Thyroid gland (tissue), 4 donors: ENCODE measurements at regions not wholly inside any gene's neighbourhood (a gene's known extent, or its start where the extent isn't known, plus 50 kb on each side); places are given as distances from the start of the nearest gene placed in this dataset.

ENCODE experiments used
- POLR2A ChIP-seq, 2 donors: fragments of 450-650 bp; IDR thresholded peaks; one replicate each; pipeline ENCODE4 v1.6.1; 2017; ENCODE audit warnings: antibody characterized with exemption in 2 of 2, mild to moderate bottlenecking in 2 of 2, moderate library complexity in 1 of 2
- TF ChIP-seq, protein P1 (sequence below), 6 experiments: fragments of 200-600 bp in 3 of 6; fragments of 450-650 bp in 3 of 6; sonication (generic) in 3 of 6; IDR thresholded peaks; one replicate each; pipeline ENCODE4 v1.5.1; 2016 to 2019; ENCODE audit warnings: antibody characterized with exemption in 6 of 6, mild to moderate bottlenecking in 2 of 6, inconsistent platforms in 1 of 6, moderate library complexity in 1 of 6

GRCh38 chr13:73248711-73249580 lies 190.1 kb downstream of the KLF5 start:
- TF ChIP-seq, protein P1, sequence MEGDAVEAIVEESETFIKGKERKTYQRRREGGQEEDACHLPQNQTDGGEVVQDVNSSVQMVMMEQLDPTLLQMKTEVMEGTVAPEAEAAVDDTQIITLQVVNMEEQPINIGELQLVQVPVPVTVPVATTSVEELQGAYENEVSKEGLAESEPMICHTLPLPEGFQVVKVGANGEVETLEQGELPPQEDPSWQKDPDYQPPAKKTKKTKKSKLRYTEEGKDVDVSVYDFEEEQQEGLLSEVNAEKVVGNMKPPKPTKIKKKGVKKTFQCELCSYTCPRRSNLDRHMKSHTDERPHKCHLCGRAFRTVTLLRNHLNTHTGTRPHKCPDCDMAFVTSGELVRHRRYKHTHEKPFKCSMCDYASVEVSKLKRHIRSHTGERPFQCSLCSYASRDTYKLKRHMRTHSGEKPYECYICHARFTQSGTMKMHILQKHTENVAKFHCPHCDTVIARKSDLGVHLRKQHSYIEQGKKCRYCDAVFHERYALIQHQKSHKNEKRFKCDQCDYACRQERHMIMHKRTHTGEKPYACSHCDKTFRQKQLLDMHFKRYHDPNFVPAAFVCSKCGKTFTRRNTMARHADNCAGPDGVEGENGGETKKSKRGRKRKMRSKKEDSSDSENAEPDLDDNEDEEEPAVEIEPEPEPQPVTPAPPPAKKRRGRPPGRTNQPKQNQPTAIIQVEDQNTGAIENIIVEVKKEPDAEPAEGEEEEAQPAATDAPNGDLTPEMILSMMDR (IDR thresholded peaks at IDR 0.05), result no peak
- TF ChIP-seq POLR2A (IDR thresholded peaks at IDR 0.05), result no peak
